Myocyte (in vitro differentiated cells): ENCODE measurements at regions not wholly inside any gene's neighbourhood (a gene's known extent, or its start where the extent isn't known, plus 50 kb on each side); places are given as distances from the start of the nearest gene placed in this dataset.

Experiments used
- DNase-seq: peaks from one replicate; pipeline ENCODE4 v3.0.0-alpha.2; 2012; ENCODE audit warnings: low read depth

- no peak for DNase-seq
Observed at GRCh38 chr3:59451800-59452746, 402.2 kb upstream of the CFAP20DC start.

- DNase-seq, result peak; percentile 56
Observed at GRCh38 chr3:59450946-59451763, 401.3 kb upstream of the CFAP20DC start.

GRCh38 chr3:59450437-59450836 is 400.6 kb upstream of the CFAP20DC start:
- no peak for DNase-seq

GRCh38 chr3:59446775-59447465 is 397.1 kb upstream of the CFAP20DC start:
- DNase-seq, result no peak

GRCh38 chr3:59444676-59445075 is 394.9 kb upstream of the CFAP20DC start:
- DNase-seq, result no peak

- DNase-seq, result no peak
Observed at GRCh38 chr3:59444294-59444671, 394.5 kb upstream of the CFAP20DC start.

- no peak for DNase-seq
Observed at GRCh38 chr3:59443618-59444293, 393.9 kb upstream of the CFAP20DC start.

- no peak for DNase-seq
Observed at GRCh38 chr3:59442046-59442445, 392.2 kb upstream of the CFAP20DC start.

GRCh38 chr3:59440285-59441028 is 390.6 kb upstream of the CFAP20DC start:
- no peak for DNase-seq

GRCh38 chr3:59438492-59438891 is 388.7 kb upstream of the CFAP20DC start:
- no peak for DNase-seq

GRCh38 chr3:59436164-59436958 is 386.5 kb upstream of the CFAP20DC start:
- no peak for DNase-seq

- no peak for DNase-seq
Observed at GRCh38 chr3:59433546-59433945, 383.7 kb upstream of the CFAP20DC start.

- no peak for DNase-seq
Observed at GRCh38 chr3:59432665-59433064, 382.8 kb upstream of the CFAP20DC start.

GRCh38 chr3:59430341-59430740 is 380.5 kb upstream of the CFAP20DC start:
- DNase-seq, result no peak

- DNase-seq, result no peak
Observed at GRCh38 chr3:59429198-59429597, 379.4 kb upstream of the CFAP20DC start.

- no peak for DNase-seq
Observed at GRCh38 chr3:59426821-59427565, 377.2 kb upstream of the CFAP20DC start.

- no peak for DNase-seq
Observed at GRCh38 chr3:59425942-59426341, 376.1 kb upstream of the CFAP20DC start.

GRCh38 chr3:59425371-59425770 is 375.5 kb upstream of the CFAP20DC start:
- DNase-seq, result no peak
